ENCODE measurements at regions not wholly inside any gene's neighbourhood (a gene's known extent, or its start where the extent isn't known, plus 50 kb on each side); places are given as distances from the start of the nearest gene placed in this dataset.

- Mint-ChIP-seq H3K27ac (no peak overlapping the region), H3K4me1 (peaks cover 9% of the 10 kb centered on the region), H3K27me3 (ENCODE audit: low read depth, poor library complexity) (peaks cover 24% of the 10 kb centered on the region), H3K9me3 (peaks cover 10% of the 10 kb centered on the region), H3K36me3 (ENCODE audit: low read depth) (no peaks in the 10 kb centered on the region), H3K4me3 (no peak overlapping the region)
- DNase-seq: no peak
- TF ChIP-seq CTCF (IDR thresholded peaks at IDR 0.05): no peak
Observed at GRCh38 chr6:28600245-28600644, 74.6 kb downstream of the GPX5 start.

- Mint-ChIP-seq H3K9me3 (peaks cover 8% of the 10 kb centered on the region), H3K4me1 (peaks cover 25% of the 10 kb centered on the region), H3K27ac (no peak overlapping the region), H3K4me3 (no peak overlapping the region), H3K27me3 (ENCODE audit: low read depth, poor library complexity) (peaks cover 11% of the 10 kb centered on the region), H3K36me3 (ENCODE audit: low read depth) (no peaks in the 10 kb centered on the region)
- DNase-seq: no peak
- TF ChIP-seq CTCF (IDR thresholded peaks at IDR 0.05): no peak
Observed at GRCh38 chr6:28603891-28604290, 78.2 kb downstream of the GPX5 start.

- DNase-seq: peak; percentile 50
- peaks cover 25% of the 10 kb centered on the region for H3K4me1 Mint-ChIP-seq
- H3K36me3 Mint-ChIP-seq (ENCODE audit: low read depth): no peaks in the 10 kb centered on the region
- TF ChIP-seq CTCF (IDR thresholded peaks at IDR 0.05): peak; percentile 29
- peak overlapping the region; percentile 29 for H3K27ac Mint-ChIP-seq
- peak overlapping the region; percentile 74 for H3K4me3 Mint-ChIP-seq
- H3K9me3 Mint-ChIP-seq: peaks cover 3% of the 10 kb centered on the region
- no peaks in the 10 kb centered on the region for H3K27me3 Mint-ChIP-seq (ENCODE audit: low read depth, poor library complexity)
Observed at GRCh38 chr6:28606424-28607391, 81.0 kb downstream of the GPX5 start.

- peaks cover 3% of the 10 kb centered on the region for H3K9me3 Mint-ChIP-seq
- no peaks in the 10 kb centered on the region for H3K36me3 Mint-ChIP-seq (ENCODE audit: low read depth)
- H3K4me1 Mint-ChIP-seq: peaks cover 25% of the 10 kb centered on the region
- TF ChIP-seq CTCF (IDR thresholded peaks at IDR 0.05): no peak
- H3K27me3 Mint-ChIP-seq (ENCODE audit: low read depth, poor library complexity): peaks cover 10% of the 10 kb centered on the region
- DNase-seq: no peak
- no peak overlapping the region for H3K4me3 Mint-ChIP-seq
- H3K27ac Mint-ChIP-seq: no peak overlapping the region
Observed at GRCh38 chr6:28607990-28608389, 82.3 kb downstream of the GPX5 start.

GRCh38 chr6:28609672-28610071 lies 84.0 kb downstream of the GPX5 start:
- peaks cover 3% of the 10 kb centered on the region for H3K9me3 Mint-ChIP-seq
- TF ChIP-seq CTCF (IDR thresholded peaks at IDR 0.05): no peak
- H3K27ac Mint-ChIP-seq: no peak overlapping the region
- no peak overlapping the region for H3K4me3 Mint-ChIP-seq
- no peak for DNase-seq
- peaks cover 20% of the 10 kb centered on the region for H3K27me3 Mint-ChIP-seq (ENCODE audit: low read depth, poor library complexity)
- no peaks in the 10 kb centered on the region for H3K36me3 Mint-ChIP-seq (ENCODE audit: low read depth)
- peaks cover 25% of the 10 kb centered on the region for H3K4me1 Mint-ChIP-seq

GRCh38 chr6:28615616-28615954 lies 89.9 kb downstream of the GPX5 start:
- Mint-ChIP-seq H3K4me1 (peaks cover 34% of the 10 kb centered on the region), H3K36me3 (ENCODE audit: low read depth) (peaks cover 4% of the 10 kb centered on the region), H3K27ac (no peak overlapping the region), H3K4me3 (no peak overlapping the region), H3K27me3 (ENCODE audit: low read depth, poor library complexity) (peaks cover 33% of the 10 kb centered on the region), H3K9me3 (peaks cover 3% of the 10 kb centered on the region)
- no peak for TF ChIP-seq CTCF (IDR thresholded peaks at IDR 0.05)
- DNase-seq: no peak

Measured in nephron progenitor cell (in vitro differentiated cells).